HG03039 (cell line): ENCODE measurements at regions not wholly inside any gene's neighbourhood (a gene's known extent, or its start where the extent isn't known, plus 50 kb on each side); places are given as distances from the start of the nearest gene placed in this dataset.
"Not testable (repeated sequence)": the region's sequence is repeated elsewhere in the genome, so short reads cannot be mapped to it uniquely, and the experiment has no call there.

Experiments
- ATAC-seq: cut with Tn5 transposase; IDR thresholded peaks from one replicate; pipeline ENCODE4 v1.9.1; 2021; ENCODE audit warnings: mild to moderate bottlenecking, moderate library complexity; ENCODE audit not compliant: unreplicated experiment

GRCh38 chr14:28152453-28153044 lies 614.0 kb upstream of the FOXG1 start:
- no peak for ATAC-seq

GRCh38 chr14:28157289-28157869 lies 609.2 kb upstream of the FOXG1 start:
- no peak for ATAC-seq

DNA sequence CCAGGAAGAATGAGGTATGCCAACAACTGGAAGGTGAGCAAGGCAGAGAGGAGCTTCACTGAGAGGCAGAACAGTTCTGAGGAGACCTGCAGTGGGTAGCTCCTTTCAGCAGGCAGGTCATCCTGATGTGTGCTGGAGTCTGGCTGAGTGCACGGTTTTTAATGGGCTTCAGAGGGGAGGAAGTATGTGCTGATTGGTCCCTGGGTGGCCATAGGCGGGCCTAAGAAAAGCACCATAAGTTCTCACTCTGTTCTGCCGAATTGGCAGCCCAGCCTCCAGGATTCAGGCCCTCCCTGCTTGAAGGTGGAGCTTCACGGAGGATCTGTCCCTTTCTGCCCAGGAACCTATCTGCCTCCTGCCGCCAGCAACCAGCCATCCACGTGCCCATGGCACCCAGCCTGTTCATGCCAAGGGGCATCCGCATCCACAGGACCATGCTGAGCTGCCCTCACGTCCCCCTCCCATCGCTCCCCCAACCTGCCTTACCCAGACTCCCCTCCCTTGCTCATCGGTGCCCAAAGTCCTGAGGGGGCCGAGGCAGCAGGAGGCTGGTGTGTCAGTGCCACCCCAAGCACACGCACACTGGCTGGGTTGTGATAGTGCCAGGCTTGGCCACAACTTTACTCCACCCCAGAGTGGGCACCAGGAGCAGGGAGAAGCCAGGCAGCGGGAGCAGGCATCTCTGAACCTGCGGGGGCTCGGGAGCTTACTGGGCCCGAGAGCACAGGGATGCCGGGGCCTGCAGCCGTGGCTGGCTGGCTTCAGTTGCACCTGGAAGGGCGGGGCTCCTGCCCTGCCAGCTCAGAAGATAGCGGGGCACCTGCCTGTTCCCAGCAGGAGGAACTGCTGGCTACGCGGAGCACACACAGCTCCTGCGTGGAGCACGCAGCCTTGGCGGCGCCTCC lies 608.4 kb upstream of the FOXG1 start:
- ATAC-seq = no peak

DNA sequence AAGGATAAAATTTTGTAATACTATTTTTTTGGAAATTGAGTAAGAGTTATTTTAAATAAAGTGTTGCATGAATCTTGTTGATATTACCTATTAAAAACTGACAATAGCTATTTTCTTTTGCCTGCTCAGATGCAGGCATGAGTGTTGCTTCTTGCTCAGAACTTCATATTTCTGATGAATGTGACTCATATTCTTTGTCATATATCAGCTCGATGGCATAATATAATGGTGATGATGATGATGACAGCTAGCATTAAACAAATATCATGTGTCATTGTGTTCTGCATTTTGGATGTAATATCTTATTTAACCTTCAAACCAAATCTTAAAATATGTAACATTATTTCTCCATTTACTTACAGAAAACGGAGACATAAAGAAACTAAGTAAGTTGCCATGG lies 605.5 kb upstream of the FOXG1 start:
- ATAC-seq = no peak

DNA sequence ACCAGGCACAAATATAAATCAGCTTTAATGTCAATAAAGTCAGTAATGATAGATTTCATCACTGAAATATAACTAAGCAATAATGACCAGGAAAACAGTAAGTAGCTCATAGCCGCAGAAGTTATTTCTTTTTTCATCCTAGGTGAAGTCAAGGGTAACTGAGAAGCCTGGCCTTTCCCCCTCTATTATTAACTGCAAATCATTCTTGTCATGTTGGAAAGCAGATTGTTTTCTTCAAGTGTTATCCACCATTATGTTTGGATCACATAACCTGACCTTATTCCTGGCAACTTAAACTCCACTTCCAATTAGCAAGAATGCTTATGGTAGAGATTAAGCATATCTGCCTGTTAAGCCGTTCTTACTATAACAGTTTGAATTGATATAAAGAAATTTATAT lies 603.4 kb upstream of the FOXG1 start:
- ATAC-seq = no peak

DNA sequence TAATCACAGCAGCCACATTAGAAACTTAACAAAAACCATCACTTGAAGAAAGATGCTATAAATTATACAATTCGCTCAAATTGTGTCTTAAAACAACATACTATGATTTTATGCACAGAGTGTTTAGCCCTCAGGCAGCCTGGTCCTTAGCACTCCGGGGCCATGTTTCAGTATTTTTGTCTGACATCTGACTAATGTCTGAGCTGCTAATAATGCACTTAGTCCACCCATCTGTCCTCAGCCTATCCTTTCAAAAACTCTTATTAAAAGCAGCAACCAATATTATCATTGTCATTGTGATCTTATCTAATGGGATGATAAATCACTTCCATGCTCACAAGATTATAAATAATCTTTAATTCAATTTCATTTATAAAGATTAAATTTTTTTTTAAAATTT lies 602.7 kb upstream of the FOXG1 start:
- ATAC-seq = no peak

- not testable (repeated sequence) for ATAC-seq
These were observed 578.4 kb upstream of the FOXG1 start for GRCh38 chr14:28187902-28188830.

DNA sequence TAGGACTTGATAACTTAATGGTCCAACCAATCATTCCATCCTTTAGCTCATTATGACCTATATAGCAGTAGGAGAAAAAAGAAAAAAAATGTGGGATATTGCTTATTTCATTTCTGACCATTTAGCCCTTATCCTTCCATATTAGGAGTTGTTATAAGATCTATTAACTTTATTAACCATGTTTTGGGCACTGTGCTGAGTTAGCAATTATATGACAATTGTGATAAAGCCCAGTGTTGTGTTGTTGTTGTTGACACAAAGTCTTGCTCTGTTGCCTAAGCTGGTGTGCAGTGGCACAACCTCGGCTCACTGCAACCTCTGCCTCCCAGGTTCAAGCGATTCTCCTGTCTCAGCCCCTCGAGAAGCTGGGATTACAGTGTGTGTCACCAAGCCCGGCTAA lies 569.7 kb upstream of the FOXG1 start:
- no peak for ATAC-seq

DNA sequence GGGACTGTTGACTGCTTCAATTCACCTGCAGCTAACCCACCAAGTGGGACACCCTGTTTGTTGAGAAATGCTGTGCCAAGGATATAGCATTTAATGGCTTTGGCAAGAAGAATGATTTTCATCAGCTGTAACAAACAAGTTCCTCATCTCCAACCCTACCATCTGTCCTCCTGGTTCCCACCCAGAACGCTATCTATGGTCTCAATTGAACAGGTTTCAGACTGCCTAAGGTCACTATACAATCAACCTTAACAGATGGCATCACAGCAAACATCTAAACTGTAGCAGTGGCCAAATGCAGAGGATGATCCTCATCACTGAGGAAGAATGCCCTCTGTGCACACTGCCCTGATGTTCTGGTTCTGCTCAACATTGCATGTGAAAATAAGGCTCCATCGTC lies 546.2 kb upstream of the FOXG1 start:
- ATAC-seq = no peak

DNA sequence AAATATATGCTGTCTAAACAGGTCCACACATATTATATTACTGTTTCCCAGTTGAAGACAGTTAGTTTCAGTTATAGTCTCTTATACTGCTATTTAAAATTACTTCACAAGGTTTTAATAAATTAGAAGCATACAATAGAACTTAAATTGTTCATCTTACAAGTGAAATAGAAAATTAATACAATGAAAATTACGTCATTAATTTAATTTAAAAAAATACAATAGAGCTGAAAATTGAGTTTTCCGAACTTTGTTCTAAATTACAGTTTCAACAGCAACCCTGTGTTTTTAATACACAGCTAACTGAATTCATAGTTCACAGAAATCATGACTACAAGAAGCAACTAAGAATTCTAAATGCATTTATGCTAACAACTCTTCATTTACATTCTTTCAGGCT lies 525.7 kb upstream of the FOXG1 start:
- no peak for ATAC-seq

GRCh38 chr14:28242895-28243294 lies 523.7 kb upstream of the FOXG1 start:
- ATAC-seq = no peak

DNA sequence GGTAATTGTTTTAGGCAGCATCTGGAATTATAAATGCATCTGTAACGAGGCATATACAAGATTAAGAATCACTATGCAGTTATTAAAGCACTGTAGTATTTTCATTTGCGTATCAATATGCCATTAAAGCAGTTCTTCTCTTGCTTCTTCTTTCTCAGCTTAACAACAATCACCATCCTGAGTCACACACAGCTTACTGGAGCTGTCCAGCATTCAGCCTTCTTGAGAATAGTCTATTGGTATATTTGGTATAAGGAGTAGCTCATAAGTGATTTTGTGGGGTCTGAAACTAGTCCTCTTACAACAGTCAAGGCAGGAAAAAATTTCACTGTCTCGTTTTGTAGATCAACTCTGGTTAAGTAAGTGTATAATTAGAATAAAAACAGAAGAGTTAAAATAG lies 523.0 kb upstream of the FOXG1 start:
- no peak for ATAC-seq

GRCh38 chr14:28245216-28245615 lies 521.4 kb upstream of the FOXG1 start:
- no peak for ATAC-seq

DNA sequence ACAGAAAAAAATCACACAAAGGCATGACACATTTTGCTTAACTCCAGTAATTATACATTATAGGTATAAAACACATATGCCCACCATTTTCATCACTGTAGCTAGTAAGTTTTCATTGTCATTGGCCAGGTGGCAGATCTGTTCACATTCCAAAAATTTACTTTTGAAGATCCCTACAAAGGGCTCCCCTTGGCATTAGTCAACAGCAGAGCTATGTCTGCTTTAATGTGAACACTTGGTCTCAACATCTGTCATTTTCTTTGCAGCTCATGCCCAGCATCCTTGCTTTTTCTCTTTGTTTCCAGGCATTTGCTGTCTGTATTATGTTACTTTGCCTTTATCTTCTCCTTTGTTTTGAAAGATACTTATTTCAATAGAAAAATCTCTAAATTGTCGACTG lies 519.1 kb upstream of the FOXG1 start:
- no peak for ATAC-seq

- ATAC-seq = not testable (repeated sequence)
These were observed 514.5 kb upstream of the FOXG1 start for GRCh38 chr14:28252124-28252523.

DNA sequence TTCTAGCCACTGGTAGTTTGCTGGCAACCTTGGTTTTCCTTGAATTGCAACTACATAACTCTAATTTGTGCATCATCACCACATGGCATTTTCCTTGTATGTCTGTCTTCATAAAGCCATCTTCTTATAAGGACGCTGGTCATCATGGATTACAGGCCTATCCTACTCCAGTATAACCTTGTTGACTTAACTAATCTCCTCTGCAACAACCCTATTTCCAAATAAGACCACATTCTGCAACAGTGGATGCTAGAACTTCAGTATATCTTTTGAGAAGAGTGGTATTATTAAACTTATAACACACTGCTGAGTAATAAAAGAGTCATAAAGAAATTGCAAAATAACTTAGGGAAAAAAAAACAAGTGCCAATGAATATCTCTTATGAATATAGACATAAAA lies 511.8 kb upstream of the FOXG1 start:
- no peak for ATAC-seq

DNA sequence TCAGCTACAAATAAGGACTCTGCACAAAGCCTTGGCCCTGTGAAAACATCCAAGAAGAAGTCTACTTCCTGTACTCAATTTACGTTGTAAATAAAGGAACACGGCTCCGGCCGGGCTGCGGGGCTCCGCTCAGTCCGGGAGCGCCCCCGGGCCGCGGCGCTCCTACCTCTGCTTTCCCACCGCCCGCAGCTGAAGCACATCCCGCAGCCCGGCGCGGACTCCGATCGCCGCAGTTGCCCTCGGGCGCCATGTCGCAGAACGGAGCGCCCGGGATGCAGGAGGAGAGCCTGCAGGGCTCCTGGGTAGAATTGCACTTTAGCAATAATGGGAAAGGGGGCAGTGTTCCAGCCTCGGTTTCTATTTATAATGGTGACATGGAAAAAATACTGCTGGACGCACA lies 502.3 kb upstream of the FOXG1 start:
- ATAC-seq = no peak

DNA sequence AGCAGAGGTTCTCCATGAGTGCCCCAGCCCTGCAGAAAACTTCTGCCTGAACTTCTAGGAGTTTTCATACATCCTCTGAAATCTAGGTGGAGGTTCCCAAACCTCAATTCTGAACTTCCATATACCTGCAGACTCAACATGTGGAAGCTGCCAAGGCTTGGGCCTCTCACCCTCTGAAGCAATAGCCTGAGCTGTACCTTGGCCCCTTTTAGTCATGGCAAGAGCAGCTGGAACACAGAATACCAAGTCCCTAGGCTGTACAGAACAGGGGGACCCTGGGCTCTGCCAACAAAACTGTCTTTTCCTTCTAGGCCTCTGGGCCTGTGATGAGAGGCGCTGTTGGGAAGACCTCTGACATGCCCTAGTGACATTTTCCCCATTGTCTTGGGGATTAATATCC lies 494.3 kb upstream of the FOXG1 start:
- ATAC-seq = no peak

DNA sequence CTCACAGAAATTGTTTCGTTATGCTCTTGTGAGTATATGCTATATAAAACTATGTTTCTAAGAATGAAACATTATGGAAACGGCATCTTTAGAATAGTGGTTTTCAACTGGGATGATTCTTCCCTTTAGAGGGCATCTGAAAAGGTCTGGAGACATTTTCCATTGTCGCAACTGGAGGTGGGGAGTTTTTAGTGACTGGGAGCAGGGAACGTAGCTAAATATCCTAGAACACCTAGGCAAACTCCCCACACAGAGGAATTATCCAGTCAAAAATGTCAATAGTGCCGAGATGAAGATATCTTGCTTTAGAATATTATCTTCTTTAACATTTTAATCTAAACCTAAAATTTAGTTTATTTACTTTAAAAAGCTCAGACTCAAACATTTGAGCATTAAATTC lies 486.1 kb upstream of the FOXG1 start:
- ATAC-seq = no peak

DNA sequence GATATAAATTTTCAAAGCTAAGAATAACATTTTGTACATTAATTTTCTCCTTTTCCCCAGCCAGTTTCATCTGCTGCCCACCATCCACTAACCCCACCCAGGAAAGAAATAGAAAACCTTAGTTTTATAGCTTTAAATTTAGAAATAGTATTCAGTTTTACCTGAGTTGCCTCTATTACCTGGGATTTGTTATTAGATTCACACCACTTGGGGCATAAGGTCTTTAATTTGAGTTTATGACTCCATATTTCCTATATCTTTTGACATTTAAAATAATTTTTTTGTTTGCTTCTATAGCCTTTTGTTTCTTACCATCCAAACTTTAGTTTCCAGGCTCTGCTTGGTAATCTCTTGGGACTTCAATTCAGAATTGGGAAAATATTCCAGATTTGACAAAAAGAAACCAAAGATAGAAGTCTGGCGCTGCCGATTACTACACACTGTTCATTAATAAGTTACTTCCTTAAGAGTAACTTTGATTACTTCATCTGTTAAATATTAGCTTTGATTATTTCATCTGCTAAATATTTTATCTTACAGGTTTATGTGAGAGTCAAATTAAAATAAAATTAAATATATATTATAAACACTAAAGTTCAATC lies 485.5 kb upstream of the FOXG1 start:
- no peak for ATAC-seq
